ENCODE measurements at regions not wholly inside any gene's neighbourhood (a gene's known extent, or its start where the extent isn't known, plus 50 kb on each side); places are given as distances from the start of the nearest gene placed in this dataset.

DNA sequence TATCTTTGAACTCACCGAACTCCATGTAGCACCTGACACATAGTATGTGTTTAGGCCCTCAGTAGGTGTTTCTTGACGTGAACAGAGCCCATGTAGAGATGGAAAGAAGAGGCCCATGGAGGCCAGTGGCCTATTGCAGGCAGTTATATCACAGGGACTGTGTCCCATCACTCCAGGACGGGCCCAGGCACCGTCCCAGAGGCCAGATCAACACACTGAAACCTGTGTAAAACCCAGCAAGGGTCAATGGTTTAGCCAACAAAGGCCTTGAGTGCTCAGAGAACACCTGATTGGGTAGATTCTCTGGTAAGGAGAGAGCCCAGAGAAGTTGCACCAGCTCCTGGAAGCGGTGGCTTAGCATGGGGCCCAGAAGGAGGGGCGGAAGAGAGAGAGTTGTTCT lies 82.8 kb downstream of the INHBB start:
- no peak for DNase-seq

GRCh38 chr2:120429586-120430500 lies 83.9 kb downstream of the INHBB start:
- DNase-seq: no peak

DNA sequence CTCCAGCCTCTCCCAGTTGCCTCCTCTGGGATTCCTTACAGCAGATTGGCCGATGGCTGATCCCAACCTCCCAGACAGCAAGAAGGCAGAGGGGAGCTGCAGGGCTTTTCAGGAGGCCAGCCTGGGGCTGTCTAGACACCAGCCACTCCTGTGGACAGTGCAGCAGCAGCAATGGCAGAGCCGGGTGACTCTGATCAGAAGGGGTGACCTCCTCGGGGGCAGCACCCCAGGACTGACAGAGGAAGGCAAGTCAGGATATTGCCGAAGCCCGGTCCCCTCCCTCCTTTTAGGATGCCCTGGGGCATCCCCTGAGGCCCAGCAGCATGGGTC lies 84.5 kb downstream of the INHBB start:
- DNase-seq: no peak

DNA sequence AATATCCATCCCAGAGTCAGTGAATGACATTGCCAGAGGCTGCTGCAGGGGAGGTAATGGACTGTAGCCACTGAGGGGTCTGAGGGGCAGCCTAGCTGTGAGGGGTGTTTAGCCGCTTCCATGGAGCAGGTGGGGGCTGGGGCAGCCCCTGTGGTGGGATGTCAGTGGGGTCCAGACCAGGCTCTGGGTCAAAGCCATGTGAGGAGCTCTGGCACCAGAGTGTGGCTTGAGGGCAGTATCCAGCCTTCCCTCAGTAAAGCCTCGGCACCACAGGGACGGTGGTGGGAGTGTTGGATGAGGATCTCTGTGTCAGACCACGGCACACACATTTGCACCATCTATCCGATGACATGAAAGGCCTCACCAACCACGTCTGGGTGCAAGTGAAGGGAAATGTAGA lies 85.0 kb downstream of the INHBB start:
- no peak for DNase-seq

DNA sequence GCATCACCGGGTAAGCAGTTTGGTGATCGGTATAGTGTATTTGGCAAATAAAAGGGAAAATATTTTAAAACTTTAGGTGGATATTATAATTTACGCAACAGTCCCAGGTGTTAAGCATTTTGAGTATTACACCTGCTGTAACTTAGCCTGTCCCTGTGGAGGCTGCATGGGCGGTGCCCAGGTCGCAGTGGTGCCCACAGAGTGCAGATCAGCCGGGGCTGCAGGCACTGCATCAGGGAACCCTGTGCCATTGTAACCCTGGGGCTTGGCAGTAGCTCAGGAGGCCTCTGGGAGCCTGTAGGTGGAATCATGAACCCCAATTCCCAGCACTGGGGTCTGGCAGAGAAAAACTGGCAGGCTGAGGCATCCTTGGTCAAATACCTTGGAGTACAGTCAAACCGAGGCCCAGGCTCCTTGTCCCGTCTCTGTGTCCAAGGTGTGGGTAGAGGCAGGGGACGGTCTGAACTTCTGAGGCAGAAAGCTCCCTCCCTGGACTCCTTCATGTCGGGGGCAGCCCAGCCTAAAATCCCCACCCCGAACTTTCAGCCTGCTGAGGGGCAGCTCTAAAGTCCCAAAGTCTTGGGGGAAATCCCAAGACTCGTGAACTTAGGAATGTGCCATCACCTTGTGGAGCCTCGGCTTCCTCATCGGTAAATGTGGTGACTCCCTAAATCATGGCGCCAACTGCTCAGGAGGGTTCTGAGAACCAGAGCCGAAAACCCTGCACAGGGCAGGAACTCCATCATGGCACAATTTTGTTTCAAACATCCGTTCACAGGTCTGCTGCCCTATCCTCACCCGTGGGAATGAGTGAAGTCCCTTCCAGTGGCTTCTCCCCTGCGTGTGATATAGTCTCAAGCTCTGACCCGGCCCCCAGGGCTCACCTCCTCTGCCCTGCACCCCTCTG lies 85.7 kb downstream of the INHBB start:
- no peak for DNase-seq

DNA sequence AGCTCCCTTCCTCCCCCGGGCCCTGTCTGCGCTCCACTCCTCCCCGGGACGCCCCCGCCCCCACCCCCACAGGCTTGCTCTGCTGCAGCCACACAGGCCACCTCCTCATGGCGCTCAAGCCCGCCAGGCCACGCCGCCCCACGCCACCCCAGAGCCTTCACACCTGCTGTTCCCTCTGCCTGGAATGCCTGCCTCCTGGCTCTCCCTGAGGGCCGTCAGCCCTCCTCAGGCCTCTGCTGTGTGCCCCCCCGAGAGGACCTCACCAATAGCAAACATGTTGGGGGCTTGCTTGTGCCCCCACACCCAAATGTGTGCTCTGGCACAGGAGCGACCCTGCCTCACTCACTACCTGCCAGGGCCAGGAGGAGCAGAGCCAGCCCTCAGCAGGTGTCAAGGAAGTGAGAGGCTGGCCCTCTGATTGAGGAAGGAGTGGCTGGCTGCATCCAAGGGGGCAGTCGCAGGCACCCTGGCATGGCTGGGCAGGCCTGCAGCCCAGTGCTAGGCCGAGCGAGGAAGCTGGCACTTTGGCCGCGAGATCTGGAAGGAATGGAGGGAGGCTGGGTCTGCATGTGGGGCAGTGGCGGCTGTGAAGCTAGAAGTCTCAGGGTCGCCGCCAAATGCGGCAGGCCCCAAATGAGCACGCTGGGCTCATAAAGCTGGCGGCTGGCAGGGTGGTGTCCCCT lies 86.5 kb downstream of the INHBB start:
- no peak for DNase-seq

DNA sequence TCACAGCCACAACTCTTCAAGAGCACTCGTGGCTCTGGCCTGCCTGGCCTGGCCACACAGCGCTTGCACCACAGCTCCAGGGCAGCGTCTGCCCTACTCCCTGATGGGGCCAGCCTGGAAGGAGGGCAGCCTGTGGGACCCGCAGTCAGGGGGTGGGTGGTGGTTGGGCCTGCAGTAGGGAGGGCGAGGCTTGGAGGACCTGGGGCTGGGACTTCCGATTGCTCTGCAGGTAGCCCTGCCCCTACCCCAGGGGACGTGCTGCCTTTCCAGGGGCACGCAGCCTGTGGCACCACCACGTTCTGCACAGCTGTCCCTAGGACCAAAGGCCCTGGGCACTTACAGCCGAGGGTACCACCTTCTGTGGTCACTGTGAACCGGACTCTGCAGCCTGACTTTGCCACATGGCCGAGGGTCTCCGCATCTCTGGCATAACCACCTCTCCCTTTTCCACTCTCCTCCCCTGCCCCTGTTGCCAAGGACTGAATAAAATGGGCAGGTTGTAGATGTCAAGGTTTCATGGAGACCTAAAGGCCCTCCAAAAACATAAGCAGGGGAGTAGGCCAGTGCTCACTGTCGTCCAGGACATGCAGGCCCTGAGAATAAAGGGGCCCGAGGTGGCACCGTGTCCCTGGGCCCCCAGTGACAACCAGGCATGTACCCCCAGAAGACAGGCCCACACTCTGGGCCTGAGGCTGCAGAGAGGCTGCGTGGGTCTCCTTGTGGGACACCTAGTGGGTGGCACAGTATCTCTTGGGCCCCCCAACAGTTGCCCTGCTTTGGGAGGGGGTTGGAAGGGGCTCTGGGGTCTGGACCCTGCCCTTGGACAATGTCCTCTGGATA lies 87.3 kb downstream of the INHBB start:
- no peak for DNase-seq

GRCh38 chr2:120433816-120434290 lies 87.9 kb downstream of the INHBB start:
- no peak for DNase-seq

GRCh38 chr2:120434492-120435308 lies 88.8 kb downstream of the INHBB start:
- peak; percentile 97 for DNase-seq

- DNase-seq: no peak
Measured at GRCh38 chr2:120435671-120436459, 89.9 kb downstream of the INHBB start.

- DNase-seq: no peak
Measured at GRCh38 chr2:120436460-120436739, 90.5 kb downstream of the INHBB start.

GRCh38 chr2:120436885-120437603 lies 91.1 kb downstream of the INHBB start:
- no peak for DNase-seq

DNA sequence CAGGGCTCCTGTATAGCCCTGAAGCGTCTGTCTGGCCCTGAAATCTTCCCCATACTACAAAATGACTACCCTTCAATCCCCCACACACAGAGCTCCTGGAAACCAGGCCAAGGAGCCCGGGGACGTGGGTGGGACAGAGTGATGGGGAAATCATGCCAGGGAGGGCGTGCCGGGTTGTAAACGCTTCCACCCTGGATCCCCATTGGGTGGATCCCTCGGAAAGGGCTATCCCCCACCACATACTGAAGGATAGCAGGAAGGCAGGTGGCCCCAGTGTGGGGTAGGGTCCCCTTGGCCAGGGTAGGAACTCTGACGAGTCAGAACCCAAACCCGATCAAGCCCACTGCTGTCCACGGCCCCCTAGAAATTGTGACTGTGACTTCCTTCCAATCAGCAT lies 91.7 kb downstream of the INHBB start:
- DNase-seq: no peak

DNA sequence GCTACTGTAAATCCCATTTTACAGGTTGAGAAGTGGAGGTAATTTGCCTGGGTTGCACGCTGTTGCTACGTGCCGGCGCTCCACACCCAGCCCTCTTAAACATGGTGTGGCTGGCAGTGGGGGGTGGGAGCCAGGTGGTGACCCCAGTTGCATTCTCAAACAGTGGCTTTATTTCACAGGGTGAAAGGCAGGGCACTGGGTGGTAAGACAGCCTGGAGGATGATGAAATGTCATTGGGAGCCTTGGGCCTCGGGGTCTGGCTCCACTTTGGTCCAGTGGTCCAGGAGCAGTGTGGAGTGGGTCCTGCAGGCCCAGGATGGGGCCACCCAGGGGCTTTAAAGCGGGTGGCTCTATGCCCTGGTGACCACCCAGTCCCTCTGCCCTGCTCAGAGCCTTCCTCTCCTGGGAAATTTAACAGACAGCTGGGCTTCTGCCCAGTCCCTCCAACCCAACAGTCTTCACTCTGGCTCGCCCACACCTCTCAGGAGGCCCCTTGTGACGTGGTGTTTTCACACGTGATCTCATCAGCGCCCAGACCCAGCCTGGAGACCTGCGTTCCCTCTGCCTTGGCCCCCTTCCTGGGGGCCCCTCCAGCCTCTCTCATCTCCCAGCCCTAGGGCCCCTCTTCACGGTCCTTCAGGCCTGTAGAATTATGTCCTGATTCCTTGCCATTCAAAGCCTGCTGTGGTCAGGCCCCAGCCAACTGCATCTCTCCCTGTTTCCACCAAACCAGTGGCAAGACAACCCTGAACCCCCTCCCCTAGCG lies 92.5 kb downstream of the INHBB start:
- no peak for DNase-seq

DNA sequence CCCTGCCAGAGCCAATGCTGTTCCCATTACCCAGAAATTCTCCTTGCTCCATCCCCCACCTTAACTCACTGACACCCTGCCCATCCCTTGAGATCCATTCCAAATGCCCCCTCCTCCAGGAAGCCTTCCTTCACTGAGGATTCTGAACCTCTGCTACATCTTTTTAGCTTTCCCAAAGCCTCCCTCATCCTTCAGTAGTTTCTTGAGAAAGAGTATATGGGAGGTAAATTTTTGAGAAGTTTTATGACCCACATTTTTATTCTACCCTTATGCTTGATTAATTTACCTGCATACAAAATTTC lies 93.1 kb downstream of the INHBB start:
- no peak for DNase-seq

- DNase-seq: no peak
Measured at GRCh38 chr2:120439637-120440384, 93.9 kb downstream of the INHBB start.

DNA sequence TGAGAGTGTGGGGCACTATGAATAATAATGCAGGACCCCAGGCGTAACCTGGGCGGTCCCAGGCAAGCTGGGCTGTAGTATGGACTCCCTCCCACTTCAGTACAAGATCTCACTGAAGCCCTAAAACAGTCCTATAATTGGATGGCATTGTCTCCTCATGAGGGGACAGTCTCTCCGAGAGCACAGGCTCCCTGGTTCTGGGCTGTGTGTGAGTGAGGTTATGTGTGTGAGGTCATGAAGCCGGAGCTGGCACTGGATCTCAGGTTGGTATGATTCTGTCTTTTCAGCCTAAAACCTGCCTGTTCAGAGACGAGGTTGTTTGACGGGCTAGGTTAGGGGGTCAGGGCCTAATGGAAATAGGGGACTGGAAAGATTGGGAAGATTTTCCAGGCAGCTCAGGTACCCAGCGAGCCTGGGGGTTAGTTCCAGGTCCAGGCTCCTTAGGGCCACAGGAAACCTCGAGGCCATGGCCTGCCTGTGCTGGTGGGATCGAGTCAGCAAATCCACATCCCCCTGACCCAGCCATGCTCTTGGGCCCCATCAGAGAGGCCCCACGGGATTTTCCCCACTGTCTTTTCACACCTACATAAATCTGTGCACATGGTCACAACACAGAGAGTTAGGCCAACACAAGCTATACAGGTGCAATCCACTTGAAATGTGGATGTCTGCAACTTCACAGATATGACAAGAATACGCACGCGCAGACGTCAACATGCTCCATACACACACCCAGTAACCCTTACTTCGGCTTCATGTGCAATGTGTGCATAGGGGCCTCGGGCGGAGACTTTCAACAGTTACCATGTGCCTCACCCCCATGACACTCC lies 94.8 kb downstream of the INHBB start:
- DNase-seq: no peak
